GM12878 (cell line): ENCODE measurements at regions not wholly inside any gene's neighbourhood (a gene's known extent, or its start where the extent isn't known, plus 50 kb on each side); places are given as distances from the start of the nearest gene placed in this dataset.

Experiments used
- ATAC-seq: fragments of 200-7000 bp; cut with Tn5 transposase; 3 replicates; pipeline ENCODE4 v1.9.1; 2020; ENCODE audit warnings: mild to moderate bottlenecking, moderate library complexity
- BruUV-seq: library from RNA; stranded (reverse); fragments of 400-500 nt; replicated peaks from 2 replicates; lab custom pipeline; 2021; lab: Mats Ljungman, UMichigan
- CTCF ChIA-PET: fragments of 300-600 bp; sonication (Branson Sonifier 250); formaldehyde crosslinking; extraction: SDS; loops from one replicate; lab custom pipeline; 2021; ENCODE audit warnings: inconsistent platforms; lab: Yijun Ruan, JAX
- POLR2A ChIA-PET: fragments of 350-600 bp; formaldehyde crosslinking; extraction: SDS; loops from one replicate; lab custom pipeline; 2021; ENCODE audit warnings: inconsistent platforms; lab: Charles Lee
- RAD21 ChIA-PET: fragments of 300-600 bp; sonication (Branson Sonifier 250); formaldehyde crosslinking; loops from one replicate; lab custom pipeline; 2023; ENCODE audit warnings: antibody characterized with exemption; ENCODE audit not compliant: unreplicated experiment; lab: Charles Lee
- SMC1A ChIA-PET: fragments of 300-600 bp; sonication (Branson Sonifier 250); formaldehyde crosslinking; loops from one replicate; lab custom pipeline; 2023; ENCODE audit not compliant: unreplicated experiment, uncharacterized antibody; lab: Charles Lee
- DNase-seq: peaks from one replicate; pipeline ENCODE4 v3.0.0-alpha.2; 2011; ENCODE audit warnings: low read depth, low spot score
- FAIRE-seq: peaks from 3 replicates; lab custom pipeline; 2011; peaks lifted over from hg19 to GRCh38; lab: Jason Lieb, UNC
- H2AFZ ChIP-seq: 2 replicates; pipeline ENCODE4 v1.6.0; 2011; ENCODE audit warnings: low read depth, low read length, control low read depth; ENCODE audit not compliant: control insufficient read depth
- H3K27ac ChIP-seq: 2 replicates; pipeline ENCODE4 v1.5.1; 2011; ENCODE audit warnings: control low read depth; ENCODE audit not compliant: control insufficient read depth, insufficient read depth
- H3K27me3 ChIP-seq, 2 experiments: replicated peaks in 1 of 2; 2 replicates each; pipeline versions ENCODE4 v1.6.0 to v1.6.1; 2011; ENCODE audit warnings: low read length in 1 of 2; ENCODE audit not compliant: control insufficient read depth in 2 of 2, insufficient read depth in 2 of 2
- H3K36me3 ChIP-seq, 2 experiments: 2 replicates each; pipeline ENCODE4 v1.5.1; 2011; ENCODE audit warnings: low read length in 1 of 2; ENCODE audit not compliant: control insufficient read depth in 2 of 2, insufficient read depth in 2 of 2
- H3K4me1 ChIP-seq: 2 replicates; pipeline ENCODE4 v1.6.1; 2011; ENCODE audit warnings: mild to moderate bottlenecking, low read length, moderate library complexity, mixed read lengths; ENCODE audit not compliant: control insufficient read depth, insufficient read depth
- H3K4me2 ChIP-seq: 2 replicates; pipeline ENCODE4 v1.6.0; 2011; ENCODE audit warnings: control low read depth; ENCODE audit not compliant: control insufficient read depth, insufficient read depth
- H3K4me3 ChIP-seq: fragments of 200-600 bp; sonication (generic); 2 replicates; pipeline ENCODE4 v1.5.1; 2016
- H3K79me2 ChIP-seq: 2 replicates; pipeline ENCODE4 v1.6.0; 2011; ENCODE audit warnings: low read length; ENCODE audit not compliant: control insufficient read depth, insufficient read depth
- H3K9ac ChIP-seq: 2 replicates; pipeline ENCODE4 v1.8.0; 2011; ENCODE audit warnings: low read length, control low read depth, mixed read lengths; ENCODE audit not compliant: control insufficient read depth, insufficient read depth
- H3K9me3 ChIP-seq: replicated peaks from 3 replicates; pipeline ENCODE4 v1.5.1; 2011; ENCODE audit warnings: mild to moderate bottlenecking, low read length; ENCODE audit not compliant: control insufficient read depth, insufficient read depth
- H4K20me1 ChIP-seq: 2 replicates; pipeline ENCODE4 v1.6.0; 2011; ENCODE audit not compliant: control insufficient read depth, insufficient read depth
- BMI1 ChIP-seq: fragments of 450-650 bp; IDR thresholded peaks from 2 replicates; pipeline ENCODE4 v1.6.1; 2016; ENCODE audit warnings: mild to moderate bottlenecking, moderate library complexity, borderline replicate concordance
- CHD2 ChIP-seq: IDR thresholded peaks from 2 replicates; pipeline ENCODE4 v1.6.1; 2011; ENCODE audit warnings: low read depth, low read length, improper control_type of control experiment, borderline replicate concordance
- CREM ChIP-seq: IDR thresholded peaks from 2 replicates; pipeline ENCODE4 v1.6.1; 2014; ENCODE audit warnings: antibody characterized with exemption, low read depth
- HDGF ChIP-seq: fragments of 450-650 bp; IDR thresholded peaks from 2 replicates; pipeline ENCODE4 v1.6.1; 2016; ENCODE audit warnings: antibody characterized with exemption
- POLR2AphosphoS5 ChIP-seq: IDR thresholded peaks from 2 replicates; pipeline ENCODE4 v1.6.1; 2011; ENCODE audit warnings: mild to moderate bottlenecking, low read length, inconsistent platforms
- SMAD1 ChIP-seq: fragments of 450-650 bp; IDR thresholded peaks from 2 replicates; pipeline ENCODE4 v1.6.1; 2018; ENCODE audit warnings: mild to moderate bottlenecking, low read depth; ENCODE audit not compliant: partially characterized antibody
- SREBF2 ChIP-seq: IDR thresholded peaks from 2 replicates; pipeline ENCODE4 v1.6.1; 2012; ENCODE audit warnings: mild to moderate bottlenecking, low read length
- TBL1XR1 ChIP-seq: IDR thresholded peaks from 2 replicates; pipeline ENCODE4 v1.6.1; 2012; ENCODE audit warnings: low read depth, low read length, improper control_type of control experiment
- WGBS: methylation state at CpG from one replicate; pipeline ENCODE4 v1.1.6; 2016; ENCODE audit warnings: low lambda C conversion rate; ENCODE audit not compliant: insufficient replicate concordance, insufficient coverage; ENCODE audit errors: missing lambda C conversion rate; 5-methylcytosine and 5-hydroxymethylcytosine counted together
- in situ Hi-C: fragments of 300-500 bp; cut with MboI; formaldehyde crosslinking; loops from 9 replicates; pipeline ENCODE4 v1.14.3; 2018; ENCODE audit warnings: mixed read lengths
- intact Hi-C: fragments of 100-400 bp; cut with micrococcal nuclease; formaldehyde crosslinking; loops from one replicate; pipeline ENCODE4 v1.14.2; 2022; ENCODE audit not compliant: unreplicated experiment
- TF ChIP-seq, protein P1 (sequence below): fragments of 450-650 bp; IDR thresholded peaks from 2 replicates; pipeline ENCODE4 v1.6.1; 2017; ENCODE audit warnings: antibody characterized with exemption, mild to moderate bottlenecking, moderate library complexity
- TF ChIP-seq, protein P2 (sequence below): fragments of 450-650 bp; IDR thresholded peaks from 2 replicates; pipeline ENCODE4 v1.6.1; 2017; ENCODE audit warnings: mild to moderate bottlenecking, moderate library complexity
- TF ChIP-seq, protein P3 (sequence below), 3 experiments: IDR thresholded peaks in 2 of 3; conservative IDR thresholded peaks in 1 of 3; 2 replicates each; pipeline ENCODE4 v1.5.1; 2011; ENCODE audit warnings: low read depth in 3 of 3, low read length in 3 of 3, mild to moderate bottlenecking in 3 of 3, control low read depth in 2 of 3, moderate library complexity in 2 of 3, inconsistent platforms in 1 of 3, mixed read lengths in 1 of 3; ENCODE audit not compliant: control insufficient read depth in 2 of 3, insufficient read depth in 1 of 3; ENCODE audit errors: extremely low read depth in 1 of 3

DNA sequence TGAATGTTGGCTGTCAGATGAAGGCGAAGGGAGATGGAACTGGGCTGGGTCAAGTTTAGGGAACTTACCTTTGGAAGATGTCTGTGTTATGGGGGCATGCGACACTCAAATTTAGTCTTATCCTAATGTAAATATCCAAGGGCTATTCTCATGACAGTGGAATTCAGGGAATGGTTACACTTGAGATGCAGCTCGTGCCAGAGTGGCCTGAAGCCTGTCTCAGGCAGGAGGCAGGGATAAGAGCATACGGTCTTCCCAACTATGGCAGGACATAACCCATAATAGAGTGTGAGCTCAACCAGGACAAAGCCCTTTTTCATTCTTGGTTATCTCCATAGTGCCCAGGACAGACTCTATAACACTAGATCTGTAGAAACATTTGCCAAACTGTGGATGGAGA is 393.3 kb upstream of the CDH11 start:
- ChIA-PET CTCF (no interaction called here), POLR2A (no interaction called here), RAD21 (no interaction called here), SMC1A (no interaction called here)
- H3K4me1 ChIP-seq: no peaks in the 10 kb centered on the region
- intact Hi-C loops: no loop called here
- DNase-seq: no peak
- no peak for ATAC-seq
- H4K20me1 ChIP-seq: no peaks in the 10 kb centered on the region
- no peak overlapping the region for H3K4me2 ChIP-seq
- H3K27me3 ChIP-seq: no peaks in the 10 kb centered on the region
- no peaks in the 10 kb centered on the region for H3K9me3 ChIP-seq
- no peaks in the 10 kb centered on the region for H3K79me2 ChIP-seq
- no peaks in the 10 kb centered on the region for H3K36me3 ChIP-seq
- H2AFZ ChIP-seq: no peak overlapping the region
- H3K27ac ChIP-seq: no peak overlapping the region
- no peak for FAIRE-seq
- in situ Hi-C loops: no loop called here
- H3K9ac ChIP-seq: no peak overlapping the region
- WGBS: 17% methylated on average over 4 of the region's 4 CpGs
- BruUV-seq: no TSS peak
- H3K4me3 ChIP-seq: no peak overlapping the region
- TF ChIP-seq CREM: no peak
- no peak for TF ChIP-seq HDGF
- TF ChIP-seq, protein P1, sequence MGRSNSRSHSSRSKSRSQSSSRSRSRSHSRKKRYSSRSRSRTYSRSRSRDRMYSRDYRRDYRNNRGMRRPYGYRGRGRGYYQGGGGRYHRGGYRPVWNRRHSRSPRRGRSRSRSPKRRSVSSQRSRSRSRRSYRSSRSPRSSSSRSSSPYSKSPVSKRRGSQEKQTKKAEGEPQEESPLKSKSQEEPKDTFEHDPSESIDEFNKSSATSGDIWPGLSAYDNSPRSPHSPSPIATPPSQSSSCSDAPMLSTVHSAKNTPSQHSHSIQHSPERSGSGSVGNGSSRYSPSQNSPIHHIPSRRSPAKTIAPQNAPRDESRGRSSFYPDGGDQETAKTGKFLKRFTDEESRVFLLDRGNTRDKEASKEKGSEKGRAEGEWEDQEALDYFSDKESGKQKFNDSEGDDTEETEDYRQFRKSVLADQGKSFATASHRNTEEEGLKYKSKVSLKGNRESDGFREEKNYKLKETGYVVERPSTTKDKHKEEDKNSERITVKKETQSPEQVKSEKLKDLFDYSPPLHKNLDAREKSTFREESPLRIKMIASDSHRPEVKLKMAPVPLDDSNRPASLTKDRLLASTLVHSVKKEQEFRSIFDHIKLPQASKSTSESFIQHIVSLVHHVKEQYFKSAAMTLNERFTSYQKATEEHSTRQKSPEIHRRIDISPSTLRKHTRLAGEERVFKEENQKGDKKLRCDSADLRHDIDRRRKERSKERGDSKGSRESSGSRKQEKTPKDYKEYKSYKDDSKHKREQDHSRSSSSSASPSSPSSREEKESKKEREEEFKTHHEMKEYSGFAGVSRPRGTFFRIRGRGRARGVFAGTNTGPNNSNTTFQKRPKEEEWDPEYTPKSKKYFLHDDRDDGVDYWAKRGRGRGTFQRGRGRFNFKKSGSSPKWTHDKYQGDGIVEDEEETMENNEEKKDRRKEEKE: no peak
- no peak for TF ChIP-seq BMI1
- TF ChIP-seq, protein P2, sequence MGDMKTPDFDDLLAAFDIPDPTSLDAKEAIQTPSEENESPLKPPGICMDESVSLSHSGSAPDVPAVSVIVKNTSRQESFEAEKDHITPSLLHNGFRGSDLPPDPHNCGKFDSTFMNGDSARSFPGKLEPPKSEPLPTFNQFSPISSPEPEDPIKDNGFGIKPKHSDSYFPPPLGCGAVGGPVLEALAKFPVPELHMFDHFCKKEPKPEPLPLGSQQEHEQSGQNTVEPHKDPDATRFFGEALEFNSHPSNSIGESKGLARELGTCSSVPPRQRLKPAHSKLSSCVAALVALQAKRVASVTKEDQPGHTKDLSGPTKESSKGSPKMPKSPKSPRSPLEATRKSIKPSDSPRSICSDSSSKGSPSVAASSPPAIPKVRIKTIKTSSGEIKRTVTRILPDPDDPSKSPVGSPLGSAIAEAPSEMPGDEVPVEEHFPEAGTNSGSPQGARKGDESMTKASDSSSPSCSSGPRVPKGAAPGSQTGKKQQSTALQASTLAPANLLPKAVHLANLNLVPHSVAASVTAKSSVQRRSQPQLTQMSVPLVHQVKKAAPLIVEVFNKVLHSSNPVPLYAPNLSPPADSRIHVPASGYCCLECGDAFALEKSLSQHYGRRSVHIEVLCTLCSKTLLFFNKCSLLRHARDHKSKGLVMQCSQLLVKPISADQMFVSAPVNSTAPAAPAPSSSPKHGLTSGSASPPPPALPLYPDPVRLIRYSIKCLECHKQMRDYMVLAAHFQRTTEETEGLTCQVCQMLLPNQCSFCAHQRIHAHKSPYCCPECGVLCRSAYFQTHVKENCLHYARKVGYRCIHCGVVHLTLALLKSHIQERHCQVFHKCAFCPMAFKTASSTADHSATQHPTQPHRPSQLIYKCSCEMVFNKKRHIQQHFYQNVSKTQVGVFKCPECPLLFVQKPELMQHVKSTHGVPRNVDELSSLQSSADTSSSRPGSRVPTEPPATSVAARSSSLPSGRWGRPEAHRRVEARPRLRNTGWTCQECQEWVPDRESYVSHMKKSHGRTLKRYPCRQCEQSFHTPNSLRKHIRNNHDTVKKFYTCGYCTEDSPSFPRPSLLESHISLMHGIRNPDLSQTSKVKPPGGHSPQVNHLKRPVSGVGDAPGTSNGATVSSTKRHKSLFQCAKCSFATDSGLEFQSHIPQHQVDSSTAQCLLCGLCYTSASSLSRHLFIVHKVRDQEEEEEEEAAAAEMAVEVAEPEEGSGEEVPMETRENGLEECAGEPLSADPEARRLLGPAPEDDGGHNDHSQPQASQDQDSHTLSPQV: no peak
- TF ChIP-seq SREBF2: no peak
- TF ChIP-seq, protein P3, sequence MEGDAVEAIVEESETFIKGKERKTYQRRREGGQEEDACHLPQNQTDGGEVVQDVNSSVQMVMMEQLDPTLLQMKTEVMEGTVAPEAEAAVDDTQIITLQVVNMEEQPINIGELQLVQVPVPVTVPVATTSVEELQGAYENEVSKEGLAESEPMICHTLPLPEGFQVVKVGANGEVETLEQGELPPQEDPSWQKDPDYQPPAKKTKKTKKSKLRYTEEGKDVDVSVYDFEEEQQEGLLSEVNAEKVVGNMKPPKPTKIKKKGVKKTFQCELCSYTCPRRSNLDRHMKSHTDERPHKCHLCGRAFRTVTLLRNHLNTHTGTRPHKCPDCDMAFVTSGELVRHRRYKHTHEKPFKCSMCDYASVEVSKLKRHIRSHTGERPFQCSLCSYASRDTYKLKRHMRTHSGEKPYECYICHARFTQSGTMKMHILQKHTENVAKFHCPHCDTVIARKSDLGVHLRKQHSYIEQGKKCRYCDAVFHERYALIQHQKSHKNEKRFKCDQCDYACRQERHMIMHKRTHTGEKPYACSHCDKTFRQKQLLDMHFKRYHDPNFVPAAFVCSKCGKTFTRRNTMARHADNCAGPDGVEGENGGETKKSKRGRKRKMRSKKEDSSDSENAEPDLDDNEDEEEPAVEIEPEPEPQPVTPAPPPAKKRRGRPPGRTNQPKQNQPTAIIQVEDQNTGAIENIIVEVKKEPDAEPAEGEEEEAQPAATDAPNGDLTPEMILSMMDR (IDR thresholded peaks at IDR 0.05 in 2 of 3, conservative IDR thresholded peaks at IDR 0.05 in 1 of 3; ENCODE audit: control insufficient read depth in 2 of 3, extremely low read depth in 1 of 3, insufficient read depth in 1 of 3, low read depth in 3 of 3, low read length in 3 of 3): no peak
- TF ChIP-seq CHD2: no peak
- TF ChIP-seq TBL1XR1: no peak
- no peak for TF ChIP-seq POLR2AphosphoS5
- TF ChIP-seq SMAD1: no peak
